GM19043 (cell line): ENCODE measurements at regions not wholly inside any gene's neighbourhood (a gene's known extent, or its start where the extent isn't known, plus 50 kb on each side); places are given as distances from the start of the nearest gene placed in this dataset.
A peak's percentile ranks its signal among the peaks of the same experiment; 100 is the strongest.
"Not testable (repeated sequence)": the region's sequence is repeated elsewhere in the genome, so short reads cannot be mapped to it uniquely, and the experiment has no call there.

Experiments used
- ATAC-seq: cut with Tn5 transposase; IDR thresholded peaks from one replicate; pipeline ENCODE4 v1.9.1; 2021; ENCODE audit warnings: low read depth; ENCODE audit not compliant: unreplicated experiment

DNA sequence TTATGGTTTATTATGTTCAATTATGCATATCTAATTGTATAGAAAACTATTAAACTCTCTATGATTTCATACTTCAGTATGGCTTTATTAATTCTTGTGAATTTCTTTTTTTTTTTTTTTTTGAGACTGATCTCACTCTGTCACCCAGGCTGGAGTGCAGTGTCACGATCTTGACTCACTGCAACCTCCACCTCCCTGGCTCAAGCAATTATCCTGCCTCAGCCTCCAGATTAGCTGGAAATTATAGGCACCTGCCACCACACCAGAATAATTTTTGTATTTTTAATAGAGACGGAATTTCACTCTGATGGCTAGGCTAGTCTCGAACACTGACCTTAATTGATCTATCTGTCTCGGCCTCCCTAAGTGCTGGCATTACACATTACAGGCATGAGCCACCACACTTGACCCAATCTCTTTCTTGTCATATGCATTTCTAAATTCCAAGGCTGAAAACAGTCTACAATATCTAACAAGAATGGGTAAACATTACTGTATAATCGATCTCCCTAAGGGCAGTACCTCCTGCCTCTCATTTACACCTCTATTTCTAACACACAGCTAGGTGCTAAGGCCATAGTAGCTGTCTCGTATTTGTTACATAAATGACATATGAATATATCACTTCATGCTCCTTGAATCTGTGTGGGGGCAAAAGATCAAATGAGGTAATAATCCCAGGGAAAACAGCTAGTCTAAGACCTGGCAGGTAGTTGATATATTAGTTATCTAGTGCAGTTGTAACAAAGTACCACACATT lies 258.2 kb upstream of the CDH8 start:
- ATAC-seq: no peak

DNA sequence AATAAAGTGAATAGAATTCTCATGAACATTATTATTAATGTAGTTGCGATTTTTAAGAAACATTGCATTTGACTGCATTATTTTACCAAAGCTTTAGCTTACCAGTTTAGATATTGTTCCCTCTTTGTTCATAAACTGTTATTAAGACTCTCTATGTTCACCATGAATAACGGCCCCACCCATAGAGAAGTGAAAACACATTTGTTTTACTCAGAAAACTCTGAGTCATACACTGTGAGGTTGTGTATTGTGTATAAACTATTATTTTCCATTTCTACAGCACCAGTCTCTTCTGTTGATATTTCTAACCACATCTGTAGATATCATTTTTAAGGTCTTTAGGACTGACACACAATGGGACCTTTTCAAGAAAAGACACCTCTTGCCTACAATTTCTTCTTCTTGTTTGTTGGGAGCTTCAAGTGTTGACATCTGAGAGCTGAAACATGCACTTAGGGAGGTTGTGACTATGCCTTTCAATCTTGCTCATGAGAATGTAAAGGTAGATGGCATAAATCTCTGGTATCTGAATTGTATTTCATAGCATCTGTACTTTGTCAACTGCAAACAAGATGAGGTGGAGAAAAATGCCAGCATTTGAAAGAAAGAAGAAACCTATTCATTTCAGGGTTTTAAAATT lies 252.9 kb upstream of the CDH8 start:
- no peak for ATAC-seq

DNA sequence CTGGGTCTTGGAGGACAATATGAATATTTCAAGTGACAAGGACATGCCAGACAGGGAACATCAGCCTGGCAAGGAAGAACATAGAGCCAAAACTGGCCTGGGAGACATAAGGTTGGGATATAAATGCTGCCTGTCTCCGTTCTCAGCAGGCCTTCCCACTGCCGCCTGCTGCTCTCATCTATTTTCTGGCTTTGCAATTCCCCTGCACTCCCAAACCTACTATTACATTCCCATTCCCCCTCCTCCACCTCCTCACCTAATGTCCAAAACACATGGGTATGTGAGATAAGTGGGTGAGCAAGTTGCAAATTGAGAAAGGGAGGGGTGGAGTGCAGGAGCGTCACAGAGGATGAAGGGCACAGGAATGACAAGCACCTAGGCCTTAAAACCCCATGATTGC lies 244.3 kb upstream of the CDH8 start:
- no peak for ATAC-seq

DNA sequence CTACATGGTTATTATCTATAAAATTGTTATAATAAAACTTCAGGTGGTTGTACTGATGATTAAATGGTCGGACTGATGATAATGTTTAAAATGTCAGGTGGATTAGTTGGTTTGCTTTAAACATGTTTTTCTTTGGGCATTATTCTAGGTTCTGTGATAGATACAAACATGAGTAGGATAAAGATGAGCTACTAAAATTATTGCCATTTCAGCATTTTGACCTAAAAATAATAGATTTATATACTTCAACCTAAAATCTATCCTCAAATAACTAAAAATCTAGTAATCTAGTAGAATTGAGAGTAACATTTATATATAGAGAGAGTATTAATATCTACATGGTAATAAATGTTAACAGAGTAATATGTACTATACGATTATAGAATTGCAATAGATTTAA lies 241.7 kb upstream of the CDH8 start:
- ATAC-seq: no peak

DNA sequence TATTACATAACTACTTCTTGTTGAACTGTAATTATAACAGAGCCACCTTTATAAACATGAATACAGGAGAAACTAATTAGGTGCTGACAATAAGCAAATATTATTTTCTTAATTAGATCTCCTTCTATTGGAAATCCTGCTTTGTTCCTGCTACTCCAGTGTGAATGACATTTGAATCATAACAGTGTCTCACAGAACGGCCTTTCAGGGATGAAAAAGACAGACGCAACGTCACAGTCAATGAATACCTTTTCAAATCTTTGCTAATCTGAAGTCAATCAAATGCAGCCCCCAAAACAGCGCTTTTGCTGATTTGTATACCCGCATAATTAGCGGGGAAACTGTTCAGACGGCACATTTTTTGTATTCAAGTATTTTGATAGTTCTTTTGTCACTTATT lies 240.4 kb upstream of the CDH8 start:
- ATAC-seq: no peak

DNA sequence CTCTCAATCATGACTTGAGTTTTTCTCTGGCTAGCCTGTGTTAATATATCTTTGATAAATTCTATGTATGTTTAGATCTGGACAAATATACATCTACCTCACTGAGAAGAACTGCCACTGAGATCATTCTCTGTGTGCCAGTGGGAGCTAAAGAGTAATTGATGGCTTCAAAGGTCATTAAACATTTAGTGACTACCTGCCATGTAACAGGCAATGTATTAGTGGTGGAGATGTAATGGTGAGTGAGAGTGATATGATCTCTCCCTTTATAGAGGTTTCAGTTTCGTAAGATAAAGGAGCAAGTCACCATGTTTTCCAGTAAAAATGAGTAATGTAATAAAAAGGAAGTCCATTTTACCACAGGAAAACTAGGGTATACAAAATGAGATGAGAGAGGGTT lies 235.8 kb upstream of the CDH8 start:
- no peak for ATAC-seq

DNA sequence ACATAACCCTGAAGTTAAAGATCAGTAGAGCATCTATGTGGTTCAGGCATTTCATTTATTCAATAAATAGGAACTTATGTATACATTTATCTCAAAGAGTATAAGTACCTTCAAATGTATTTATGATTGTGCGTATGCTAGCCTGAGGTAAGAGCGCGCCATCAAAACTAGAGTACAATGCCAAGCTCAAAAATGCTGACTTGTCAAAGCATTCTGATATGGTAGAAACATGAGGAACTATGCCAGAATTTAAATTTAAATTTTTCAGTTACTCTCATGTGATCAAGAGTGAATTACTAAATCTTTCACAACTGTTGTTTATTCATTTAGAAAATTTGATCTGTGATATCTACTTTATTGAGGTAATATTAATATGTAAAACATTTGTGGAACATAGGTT lies 225.5 kb upstream of the CDH8 start:
- ATAC-seq: no peak

DNA sequence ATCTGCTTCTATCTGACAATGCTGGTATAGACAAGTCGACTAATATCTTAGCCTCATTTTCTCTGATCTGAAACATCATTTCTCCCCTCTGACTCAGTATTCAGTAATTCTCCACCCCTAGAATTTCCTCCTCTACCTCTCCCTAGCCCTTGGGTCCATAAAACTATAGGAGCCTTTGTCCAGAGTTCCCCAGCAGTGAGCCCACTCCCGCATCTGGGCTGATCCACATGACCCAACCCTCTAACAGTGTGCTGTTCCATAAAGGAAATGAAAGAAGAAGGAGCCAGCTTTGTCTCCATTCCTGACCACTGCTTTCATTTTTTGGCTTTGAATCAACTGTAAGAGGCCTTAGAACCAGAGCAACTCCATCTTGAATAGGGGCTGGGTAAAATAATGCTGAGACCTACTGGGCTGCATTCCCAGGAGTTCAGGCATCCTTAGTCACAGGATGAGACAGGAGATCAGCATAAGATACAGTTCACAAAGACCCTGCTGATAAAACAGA lies 222.7 kb upstream of the CDH8 start:
- not testable (repeated sequence) for ATAC-seq

DNA sequence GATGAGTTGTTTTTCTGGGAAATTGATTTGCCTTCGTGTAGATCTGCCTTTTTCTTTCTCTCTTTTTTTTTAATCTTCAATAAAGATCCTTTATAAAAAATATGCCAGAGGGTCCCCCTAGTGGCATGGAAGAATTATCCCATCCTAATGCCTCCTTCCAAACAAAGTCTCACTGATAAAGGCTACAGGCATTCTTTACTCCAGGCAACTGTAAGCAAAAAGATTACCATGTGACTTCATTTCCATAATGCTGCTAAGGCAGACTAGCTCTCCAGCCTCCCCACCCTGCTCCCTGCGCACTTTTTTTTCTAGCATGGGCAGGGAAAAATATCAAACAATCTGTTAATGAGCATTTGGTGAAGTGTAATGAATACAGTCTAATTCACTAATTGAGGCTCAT lies 220.2 kb upstream of the CDH8 start:
- ATAC-seq: no peak

DNA sequence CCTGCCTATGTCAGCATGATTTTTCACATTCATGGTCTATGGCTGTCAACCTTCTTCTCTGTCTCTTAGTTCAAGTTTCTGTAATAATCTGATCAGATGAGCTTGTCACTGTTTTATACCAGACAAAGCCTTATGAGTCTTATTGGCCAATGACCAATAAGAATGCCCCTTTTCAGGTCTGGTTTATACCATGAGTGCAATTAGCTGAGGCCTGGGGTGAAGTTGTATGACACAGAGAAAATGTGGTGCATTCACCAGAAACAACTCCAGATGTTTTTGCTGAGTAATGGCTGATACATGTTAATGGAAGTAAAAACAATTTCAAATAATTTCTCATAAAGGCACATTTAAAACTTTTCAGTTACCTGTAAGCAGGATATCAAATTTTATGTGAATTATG lies 218.6 kb upstream of the CDH8 start:
- ATAC-seq: no peak

DNA sequence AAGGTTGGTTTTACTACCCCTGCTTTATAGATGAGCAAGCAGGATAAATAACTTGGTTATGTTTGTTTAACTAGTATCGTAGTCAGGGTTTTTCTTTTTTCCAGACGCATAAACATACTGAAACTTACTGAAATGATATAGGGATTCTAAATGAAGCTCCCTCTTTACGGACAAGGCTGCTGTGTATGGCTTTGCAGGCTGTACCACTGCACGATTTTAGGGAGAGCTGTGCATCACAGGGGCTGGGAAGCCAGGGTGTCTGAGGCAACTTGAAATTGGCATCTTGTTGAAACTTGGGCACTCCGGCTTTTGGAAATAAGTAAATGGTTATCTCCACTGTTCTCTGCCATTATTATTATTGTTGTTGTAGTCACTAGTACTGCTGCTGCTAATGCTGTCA lies 218.1 kb upstream of the CDH8 start:
- ATAC-seq: no peak

DNA sequence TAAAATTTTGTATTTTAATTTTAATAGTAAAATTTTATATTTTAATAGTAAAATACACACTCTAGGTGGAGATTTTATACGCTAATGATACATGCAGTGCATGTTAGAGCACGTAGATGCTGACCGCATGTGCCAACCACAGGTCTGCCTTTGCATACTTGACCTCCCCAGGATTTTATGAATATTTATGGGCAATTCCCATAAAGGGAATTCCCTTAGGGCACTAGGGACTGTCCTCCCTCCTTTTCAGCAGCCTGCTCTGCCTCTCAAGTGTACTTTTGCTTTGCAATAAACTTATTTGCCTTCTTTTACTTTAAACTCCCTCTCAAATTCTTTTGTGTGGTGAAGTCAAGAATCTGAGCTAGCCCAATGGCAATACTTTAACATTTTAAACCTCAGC lies 217.7 kb upstream of the CDH8 start:
- ATAC-seq: no peak

DNA sequence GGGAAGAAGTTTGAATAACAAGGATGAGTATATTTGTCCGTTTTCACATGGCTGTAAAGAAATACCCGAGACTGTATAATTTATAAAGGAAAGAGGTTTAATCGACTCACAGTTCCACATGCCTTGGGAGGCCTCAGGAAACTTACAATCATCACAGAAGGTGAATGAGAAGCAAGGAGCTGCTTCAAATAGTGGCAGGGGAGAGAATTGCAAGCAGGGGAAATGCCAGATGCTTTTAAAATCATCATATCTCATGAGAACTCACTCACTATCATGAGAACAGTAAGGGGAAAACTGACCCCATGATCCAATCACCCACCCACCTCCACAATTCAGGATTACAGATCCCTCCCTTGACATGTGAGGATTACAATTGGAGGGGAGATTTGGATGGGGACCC lies 212.8 kb upstream of the CDH8 start:
- no peak for ATAC-seq

DNA sequence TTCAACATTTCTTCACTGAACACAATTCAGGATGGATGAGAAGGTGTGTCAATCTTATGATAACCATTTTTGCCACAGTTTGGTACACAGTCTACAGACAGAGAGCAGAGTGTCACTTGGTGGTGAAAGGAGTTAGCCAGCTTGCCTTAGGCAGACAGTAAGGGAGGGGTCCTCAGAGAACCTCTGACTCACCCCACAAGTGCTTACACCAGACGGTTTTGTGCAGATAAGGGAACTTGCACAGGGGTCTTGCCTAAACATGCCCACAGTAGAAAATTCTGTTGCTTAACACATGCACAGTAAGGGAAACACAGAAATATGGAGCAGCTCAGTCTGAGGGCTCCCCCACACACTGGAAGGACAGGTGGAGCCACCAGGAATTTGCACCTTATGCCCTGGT lies 204.5 kb upstream of the CDH8 start:
- ATAC-seq: no peak

DNA sequence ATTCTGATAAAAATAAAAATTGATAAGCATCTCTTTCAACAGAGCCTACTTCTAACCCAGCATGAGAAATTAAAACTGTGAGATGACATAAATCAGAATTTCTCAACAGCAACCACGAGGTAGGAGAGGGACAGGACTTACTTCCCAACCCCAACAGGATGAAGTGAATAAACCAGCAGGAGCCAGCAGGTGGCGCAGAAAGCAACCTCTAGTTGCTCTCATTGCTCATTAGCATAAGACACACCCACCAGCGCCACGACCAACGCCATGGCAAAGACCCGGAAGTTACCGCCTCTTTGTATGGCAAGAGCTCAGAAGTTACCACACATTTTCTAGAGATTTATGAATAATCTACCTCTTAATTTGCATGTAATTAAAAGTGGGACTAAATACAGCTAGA lies 189.4 kb upstream of the CDH8 start:
- ATAC-seq: peak; percentile 66

DNA sequence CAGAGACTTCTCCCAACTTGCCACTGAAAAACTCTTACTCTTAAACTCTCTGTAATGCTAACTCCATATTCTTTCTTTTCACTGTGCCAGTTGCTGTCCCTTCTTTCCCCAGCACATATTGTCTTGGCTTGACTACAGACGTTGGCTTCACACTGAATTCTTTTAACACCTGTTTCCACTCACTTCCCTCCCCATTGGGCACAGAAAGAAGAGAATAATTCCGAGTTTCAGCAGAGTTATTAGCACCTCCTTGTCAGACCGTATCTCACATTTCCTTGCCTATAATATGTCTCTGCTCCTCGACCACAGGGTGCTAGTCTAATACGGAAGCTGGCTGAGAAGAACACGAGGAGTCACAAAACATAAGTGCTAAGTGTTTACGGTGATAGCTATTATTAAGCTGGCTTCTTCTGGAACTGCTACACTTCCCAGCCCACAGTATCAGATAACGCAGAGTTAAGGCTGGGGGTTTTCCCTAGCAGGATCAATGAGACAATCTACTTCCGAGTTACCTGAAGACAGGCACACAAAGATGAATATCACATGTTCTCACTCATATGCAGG lies 188.5 kb upstream of the CDH8 start:
- ATAC-seq: no peak

DNA sequence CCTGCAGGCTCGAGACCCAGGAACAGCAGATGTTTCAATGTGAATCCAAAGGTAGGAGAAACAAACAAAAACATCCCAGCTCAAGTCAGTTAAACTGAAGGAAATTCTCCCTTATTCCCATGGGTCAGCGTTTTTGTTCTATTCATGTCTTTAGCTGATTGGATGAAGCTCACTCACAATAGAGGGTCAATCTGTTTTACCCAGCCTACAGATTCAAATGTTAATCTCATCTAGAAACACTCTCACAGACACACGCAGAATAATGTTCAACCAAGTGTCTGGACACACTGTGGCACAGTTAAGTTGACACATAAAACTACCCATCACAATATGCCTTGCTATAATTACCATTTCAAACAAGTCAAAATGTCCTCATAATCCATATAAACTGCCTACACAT lies 180.6 kb upstream of the CDH8 start:
- ATAC-seq: no peak

DNA sequence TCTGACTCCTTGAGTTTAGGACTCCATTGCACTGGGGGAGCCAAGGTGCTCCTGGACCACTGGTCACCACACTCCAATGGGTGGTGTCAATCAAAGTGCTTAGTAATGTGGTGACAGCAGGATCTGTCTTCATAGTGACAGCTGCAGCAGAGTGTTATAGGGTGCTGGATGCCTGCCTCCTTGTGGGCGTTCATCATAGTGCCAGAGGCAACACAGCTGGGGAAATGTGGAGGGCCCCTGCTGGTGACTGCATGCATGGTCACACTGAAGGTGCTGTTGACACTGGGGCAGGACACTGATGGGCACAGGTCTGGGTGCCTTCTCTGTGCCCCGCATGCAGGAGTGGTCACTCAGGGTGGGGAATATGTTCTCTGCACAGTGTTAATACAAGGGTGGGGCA lies 177.5 kb upstream of the CDH8 start:
- no peak for ATAC-seq

DNA sequence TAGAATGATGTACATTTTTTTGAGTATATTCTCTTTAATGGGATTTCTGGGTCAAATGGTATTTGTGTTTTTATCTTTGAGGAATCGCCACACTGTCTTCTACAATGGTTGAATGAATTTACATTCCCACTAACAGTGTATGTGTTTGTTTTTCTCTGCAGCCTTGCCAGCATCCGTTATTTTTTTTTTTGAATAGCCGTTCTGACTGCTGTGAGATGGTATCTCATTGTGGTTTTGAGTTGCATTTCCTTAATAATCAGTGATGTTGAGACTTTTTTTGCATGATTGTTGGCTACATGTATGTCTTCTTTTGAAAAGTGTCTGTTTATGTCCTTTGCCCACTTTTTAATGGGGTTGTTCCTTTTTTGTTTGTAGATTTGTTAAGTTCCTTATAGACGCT lies 172.7 kb upstream of the CDH8 start:
- no peak for ATAC-seq

DNA sequence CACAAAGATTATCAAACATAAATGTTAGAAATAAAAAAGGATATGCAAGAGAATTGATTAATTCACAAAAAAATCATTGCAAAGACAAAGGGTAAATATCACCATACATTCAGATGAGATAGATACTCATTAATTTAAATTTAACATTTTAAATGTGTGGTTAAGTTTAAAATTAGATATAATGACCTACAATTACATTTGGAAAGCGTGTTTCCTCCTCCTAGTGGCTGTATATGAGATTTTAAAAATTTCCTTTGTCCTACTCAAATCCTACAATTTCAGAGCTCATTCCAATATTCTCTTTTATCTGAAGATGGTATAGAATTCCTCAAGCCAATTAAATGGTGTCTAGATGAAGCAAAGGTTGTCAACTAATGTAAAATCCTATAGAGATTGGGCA lies 169.2 kb upstream of the CDH8 start:
- ATAC-seq: no peak

DNA sequence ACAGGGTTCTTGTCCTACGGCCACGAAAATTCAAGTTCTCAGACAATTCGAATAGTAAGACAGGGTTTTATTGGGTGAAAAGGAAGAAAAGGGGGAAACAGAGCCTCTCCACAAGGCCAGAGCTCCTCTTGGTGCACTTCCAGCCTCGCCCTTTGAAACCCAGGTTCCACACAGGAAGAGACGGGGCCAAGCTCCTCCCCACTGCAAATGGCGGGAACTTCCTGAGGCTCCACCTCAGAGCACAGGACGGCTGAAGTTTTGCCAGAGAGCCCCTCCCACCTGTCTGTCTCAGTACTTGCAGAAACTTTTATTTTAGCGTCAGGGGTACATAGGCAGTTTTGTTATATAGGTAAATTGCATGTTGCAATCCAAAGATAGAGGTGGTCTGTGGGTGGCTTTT lies 165.7 kb upstream of the CDH8 start:
- no peak for ATAC-seq

DNA sequence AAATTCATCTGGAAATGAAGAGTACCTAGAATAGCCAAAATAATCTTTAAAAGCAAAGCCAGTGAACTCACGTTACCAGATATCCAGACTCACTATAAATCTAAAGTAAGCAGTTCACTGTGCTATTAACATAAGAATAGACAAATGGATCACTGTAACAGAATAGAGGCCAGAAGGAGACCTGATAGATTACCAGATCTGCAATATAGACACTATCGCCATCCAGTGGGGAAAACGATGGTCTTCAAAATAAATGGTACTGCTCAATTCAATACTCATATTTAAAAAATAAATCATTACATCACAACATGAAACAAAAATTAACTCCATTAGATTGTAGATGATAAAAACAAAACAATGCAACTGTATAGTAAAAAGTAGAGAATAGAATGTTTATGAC lies 158.6 kb upstream of the CDH8 start:
- no peak for ATAC-seq
